Epithelial cell of proximal tubule (primary cell): ENCODE measurements at regions not wholly inside any gene's neighbourhood (a gene's known extent, or its start where the extent isn't known, plus 50 kb on each side); places are given as distances from the start of the nearest gene placed in this dataset.

ENCODE experiments used
- DNase-seq: peaks from one replicate; pipeline ENCODE4 v3.0.0-alpha.2; 2011; ENCODE audit warnings: low read depth
- H3K4me3 ChIP-seq: 2 replicates; pipeline ENCODE4 v1.5.1; 2011; ENCODE audit warnings: low read depth, mild to moderate bottlenecking, low read length
- CTCF ChIP-seq: conservative IDR thresholded peaks from 2 replicates; pipeline ENCODE4 v1.5.1; 2012; ENCODE audit warnings: low read depth, mild to moderate bottlenecking, low read length

- TF ChIP-seq CTCF = no peak
- no peak for DNase-seq
- H3K4me3 ChIP-seq = no peak overlapping the region
Measured at GRCh38 chr5:8954801-8955200, 591.1 kb downstream of the SEMA5A start.

- DNase-seq = no peak
- H3K4me3 ChIP-seq = no peak overlapping the region
- TF ChIP-seq CTCF = no peak
Measured at GRCh38 chr5:8956659-8957058, 589.2 kb downstream of the SEMA5A start.

GRCh38 chr5:8958602-8959001, 587.3 kb downstream of the SEMA5A start:
- no peak for DNase-seq
- TF ChIP-seq CTCF = no peak
- H3K4me3 ChIP-seq = no peak overlapping the region

GRCh38 chr5:8961219-8961618, 584.7 kb downstream of the SEMA5A start:
- H3K4me3 ChIP-seq = no peak overlapping the region
- TF ChIP-seq CTCF = no peak
- DNase-seq = no peak

- DNase-seq = no peak
- TF ChIP-seq CTCF = no peak
- no peak overlapping the region for H3K4me3 ChIP-seq
Measured at GRCh38 chr5:8961956-8962355, 583.9 kb downstream of the SEMA5A start.

GRCh38 chr5:8981016-8981415, 564.9 kb downstream of the SEMA5A start:
- DNase-seq = no peak
- TF ChIP-seq CTCF = no peak

GRCh38 chr5:8981496-8981895, 564.4 kb downstream of the SEMA5A start:
- DNase-seq = no peak
- no peak for TF ChIP-seq CTCF
- no peak overlapping the region for H3K4me3 ChIP-seq

More at GRCh38 chr5:8981016-8981415, 564.9 kb downstream of the SEMA5A start:
- no peak overlapping the region for H3K4me3 ChIP-seq
